Caco-2 (cell line): ENCODE measurements at regions not wholly inside any gene's neighbourhood (a gene's known extent, or its start where the extent isn't known, plus 50 kb on each side); places are given as distances from the start of the nearest gene placed in this dataset.

Source experiments
- BruUV-seq: library from RNA; stranded (reverse); fragments of 400-500 nt; replicated peaks from 2 replicates; lab custom pipeline; 2021; lab: Mats Ljungman, UMichigan
- CTCF ChIA-PET: fragments of 300-600 bp; sonication (Branson Sonifier 250); formaldehyde crosslinking; loops from one replicate; lab custom pipeline; 2022; ENCODE audit warnings: antibody characterized with exemption; lab: Charles Lee
- POLR2A ChIA-PET: fragments of 300-600 bp; sonication (Branson Sonifier 250); formaldehyde crosslinking; loops from one replicate; lab custom pipeline; 2022; ENCODE audit warnings: antibody characterized with exemption; lab: Charles Lee
- DNase-seq, 2 experiments: peaks; one replicate each; pipeline versions ENCODE4 v3.0.0 to v3.0.0-alpha.2; 2020 to 2022
- H3K27me3 ChIP-seq: replicated peaks from 2 replicates; pipeline ENCODE4 v1.6.0; 2011; ENCODE audit warnings: low read length; ENCODE audit not compliant: control insufficient read depth, insufficient read depth
- H3K36me3 ChIP-seq: 2 replicates; pipeline ENCODE4 v1.5.1; 2011; ENCODE audit warnings: low read length; ENCODE audit not compliant: control insufficient read depth, insufficient read depth
- H3K4me1 ChIP-seq: fragments of 250-450 bp; sonication (Bioruptor Pico); 2 replicates; pipeline ENCODE4 v1.5.1; 2020; ENCODE audit warnings: mild to moderate bottlenecking
- H3K4me3 ChIP-seq: 2 replicates; pipeline ENCODE4 v1.5.1; 2011; ENCODE audit warnings: low read depth, mild to moderate bottlenecking, control low read depth, low read length
- H3K9me3 ChIP-seq: fragments of 250-450 bp; sonication (Bioruptor Pico); 2 replicates; pipeline ENCODE4 v1.5.1; 2020; ENCODE audit warnings: mild to moderate bottlenecking, moderate library complexity
- H3K27ac Mint-ChIP-seq: one replicate; pipeline ENCODE4 v1.8.0; 2022; ENCODE audit warnings: mixed read lengths; ENCODE audit not compliant: unreplicated experiment
- H3K27me3 Mint-ChIP-seq: one replicate; pipeline ENCODE4 v1.8.0; 2022; ENCODE audit warnings: mixed read lengths; ENCODE audit not compliant: insufficient read depth, unreplicated experiment
- H3K36me3 Mint-ChIP-seq: one replicate; pipeline ENCODE4 v1.8.0; 2022; ENCODE audit warnings: mild to moderate bottlenecking, mixed read lengths; ENCODE audit not compliant: insufficient read depth, unreplicated experiment
- H3K4me1 Mint-ChIP-seq: one replicate; pipeline ENCODE4 v1.8.0; 2022; ENCODE audit warnings: low read depth, mixed read lengths; ENCODE audit not compliant: unreplicated experiment
- H3K4me3 Mint-ChIP-seq: one replicate; pipeline ENCODE4 v1.8.0; 2022; ENCODE audit warnings: mild to moderate bottlenecking, moderate library complexity, mixed read lengths; ENCODE audit not compliant: unreplicated experiment
- H3K9me3 Mint-ChIP-seq: one replicate; pipeline ENCODE4 v1.8.0; 2022; ENCODE audit warnings: mixed read lengths; ENCODE audit not compliant: unreplicated experiment
- intact Hi-C: fragments of 100-400 bp; cut with micrococcal nuclease; formaldehyde crosslinking; loops from one replicate; pipeline ENCODE4 v1.10.0; 2022; ENCODE audit not compliant: unreplicated experiment
- TF ChIP-seq, protein P1 (sequence below), 2 experiments: fragments of 200-600 bp in 1 of 2; IDR thresholded peaks; 1 replicate in 1 of 2; 2 replicates in 1 of 2; pipeline versions ENCODE4 v1.5.1 to v1.8.0; 2011 to 2022; ENCODE audit warnings: antibody characterized with exemption in 1 of 2, control low read depth in 1 of 2, inconsistent platforms in 1 of 2, low read depth in 1 of 2, low read length in 1 of 2, mild to moderate bottlenecking in 1 of 2, moderate library complexity in 1 of 2; ENCODE audit not compliant: insufficient read depth in 1 of 2, severe bottlenecking in 1 of 2, unreplicated experiment in 1 of 2

DNA sequence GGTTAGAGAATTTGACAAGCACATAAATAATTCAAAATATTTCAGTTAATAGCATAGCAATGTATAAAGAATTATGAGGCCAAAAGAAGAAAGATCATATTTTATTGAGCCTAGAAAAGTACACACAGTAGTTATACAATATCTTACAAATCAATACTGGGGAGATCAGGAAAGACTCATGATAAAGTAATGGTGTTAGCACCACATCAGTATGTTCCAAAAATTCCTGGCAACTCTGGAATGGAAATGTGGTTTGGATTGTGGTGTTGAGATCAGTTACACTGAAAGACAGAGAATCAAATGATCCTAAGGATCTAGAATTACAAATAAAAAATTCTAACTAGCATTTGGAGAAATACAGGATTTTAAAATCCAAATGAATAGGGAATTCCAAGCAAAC is 420.5 kb upstream of the CNTNAP2 start:
- TF ChIP-seq, protein P1, sequence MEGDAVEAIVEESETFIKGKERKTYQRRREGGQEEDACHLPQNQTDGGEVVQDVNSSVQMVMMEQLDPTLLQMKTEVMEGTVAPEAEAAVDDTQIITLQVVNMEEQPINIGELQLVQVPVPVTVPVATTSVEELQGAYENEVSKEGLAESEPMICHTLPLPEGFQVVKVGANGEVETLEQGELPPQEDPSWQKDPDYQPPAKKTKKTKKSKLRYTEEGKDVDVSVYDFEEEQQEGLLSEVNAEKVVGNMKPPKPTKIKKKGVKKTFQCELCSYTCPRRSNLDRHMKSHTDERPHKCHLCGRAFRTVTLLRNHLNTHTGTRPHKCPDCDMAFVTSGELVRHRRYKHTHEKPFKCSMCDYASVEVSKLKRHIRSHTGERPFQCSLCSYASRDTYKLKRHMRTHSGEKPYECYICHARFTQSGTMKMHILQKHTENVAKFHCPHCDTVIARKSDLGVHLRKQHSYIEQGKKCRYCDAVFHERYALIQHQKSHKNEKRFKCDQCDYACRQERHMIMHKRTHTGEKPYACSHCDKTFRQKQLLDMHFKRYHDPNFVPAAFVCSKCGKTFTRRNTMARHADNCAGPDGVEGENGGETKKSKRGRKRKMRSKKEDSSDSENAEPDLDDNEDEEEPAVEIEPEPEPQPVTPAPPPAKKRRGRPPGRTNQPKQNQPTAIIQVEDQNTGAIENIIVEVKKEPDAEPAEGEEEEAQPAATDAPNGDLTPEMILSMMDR (IDR thresholded peaks at IDR 0.05; ENCODE audit: insufficient read depth in 1 of 2, low read depth in 1 of 2, low read length in 1 of 2, severe bottlenecking in 1 of 2, unreplicated experiment in 1 of 2), result no peak
- H3K27me3 ChIP-seq, result no peaks in the 10 kb centered on the region
- intact Hi-C loops, result no loop called here
- BruUV-seq, result no TSS peak
- Mint-ChIP-seq H3K27ac (no peak overlapping the region), H3K4me3 (no peak overlapping the region), H3K36me3 (no peaks in the 10 kb centered on the region), H3K4me1 (peaks cover 9% of the 10 kb centered on the region), H3K9me3 (peaks cover 10% of the 10 kb centered on the region), H3K27me3 (no peaks in the 10 kb centered on the region)
- DNase-seq, result no peak
- H3K4me1 ChIP-seq, result peaks cover 5% of the 10 kb centered on the region; the same call in 1 of the 2 replicates
- no peak overlapping the region for H3K4me3 ChIP-seq
- ChIA-PET POLR2A (no interaction called here), CTCF (no interaction called here)
- H3K36me3 ChIP-seq, result no peaks in the 10 kb centered on the region
- no peaks in the 10 kb centered on the region for H3K9me3 ChIP-seq

DNA sequence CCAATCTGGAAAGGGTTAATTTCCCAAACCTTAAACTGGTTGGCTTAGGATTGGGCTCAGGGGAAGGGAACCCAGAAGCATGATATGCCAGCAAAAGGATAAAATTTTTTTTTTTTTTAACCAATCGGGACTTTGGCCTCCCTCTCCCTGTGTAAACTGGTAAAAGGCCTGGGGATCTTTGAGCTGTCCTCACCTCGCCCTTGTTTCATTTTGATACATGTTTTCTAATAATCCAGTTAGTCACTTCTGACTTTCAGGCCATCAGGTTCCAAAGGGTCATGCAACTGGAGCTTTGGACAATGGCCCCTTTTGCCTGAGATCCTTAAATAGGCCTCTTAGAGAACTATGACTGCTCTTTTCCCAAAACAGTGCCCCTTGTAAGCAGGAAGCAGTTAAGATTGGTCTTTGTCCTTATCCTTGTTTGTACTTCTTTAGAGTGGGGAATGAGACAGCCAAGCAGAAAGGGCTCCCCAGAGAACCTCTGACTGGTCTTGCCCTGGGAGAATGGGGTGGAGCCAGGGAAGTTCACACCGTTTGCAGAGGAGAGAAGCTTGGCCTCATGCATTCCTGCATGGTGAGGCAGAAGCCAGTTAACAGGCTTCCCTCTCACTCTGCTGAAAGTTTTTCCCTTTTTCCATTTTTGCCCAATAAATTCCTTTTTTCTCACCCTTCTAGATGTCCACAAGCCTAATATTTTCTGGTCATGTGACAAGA is 424.2 kb upstream of the CNTNAP2 start:
- intact Hi-C loops, result no loop called here
- no peaks in the 10 kb centered on the region for H3K27me3 Mint-ChIP-seq
- Histone ChIP-seq H3K4me3 (no peak overlapping the region), H3K4me1 (peaks cover 5% of the 10 kb centered on the region; the same call in 1 of the 2 replicates), H3K27me3 (no peaks in the 10 kb centered on the region), H3K36me3 (no peaks in the 10 kb centered on the region), H3K9me3 (no peaks in the 10 kb centered on the region; the same call in 1 of the 2 replicates)
- peaks cover 9% of the 10 kb centered on the region for H3K4me1 Mint-ChIP-seq
- peaks cover 22% of the 10 kb centered on the region for H3K9me3 Mint-ChIP-seq
- DNase-seq, result peak; percentile 46 to 78
- H3K36me3 Mint-ChIP-seq, result no peaks in the 10 kb centered on the region
- TF ChIP-seq, protein P1 (IDR thresholded peaks at IDR 0.05; ENCODE audit: insufficient read depth in 1 of 2, low read depth in 1 of 2, low read length in 1 of 2, severe bottlenecking in 1 of 2, unreplicated experiment in 1 of 2), result no peak
- H3K27ac Mint-ChIP-seq, result peak overlapping the region; percentile 29
- H3K4me3 Mint-ChIP-seq, result no peak overlapping the region
- BruUV-seq, result no TSS peak
- ChIA-PET POLR2A (no interaction called here), CTCF (interaction anchor here (0.6 kb wide), 1 partner anchor 20 kb away, joined by 3 read pairs; no protein-coding TSS in a partner anchor)

DNA sequence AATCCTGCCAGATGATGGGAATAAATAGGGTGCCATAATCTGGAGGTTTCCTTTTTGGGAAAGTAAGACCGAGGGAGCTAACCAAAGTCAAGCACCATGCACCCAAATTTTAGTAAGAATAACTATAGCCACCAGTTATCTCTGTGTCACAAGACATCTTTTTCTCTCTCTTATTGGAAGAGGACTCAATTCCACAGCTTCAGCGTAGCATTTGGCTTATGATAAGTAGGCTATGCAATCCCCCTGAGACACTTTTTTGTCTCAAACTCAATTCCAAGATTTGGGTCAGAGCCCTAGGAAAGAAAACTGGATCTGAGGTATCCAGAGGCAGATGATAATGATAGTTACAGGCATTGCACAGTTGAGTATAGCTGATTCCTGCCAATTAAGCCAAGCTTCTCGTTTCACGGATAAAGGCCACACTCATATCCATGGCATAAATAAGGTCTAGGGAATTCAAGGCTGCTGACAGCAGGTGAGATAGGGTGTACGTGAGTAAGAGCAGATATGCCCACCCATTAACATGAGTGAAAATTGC is 425.2 kb upstream of the CNTNAP2 start:
- no peaks in the 10 kb centered on the region; the same call in 1 of the 2 replicates for H3K9me3 ChIP-seq
- TF ChIP-seq, protein P1 (IDR thresholded peaks at IDR 0.05; ENCODE audit: insufficient read depth in 1 of 2, low read depth in 1 of 2, low read length in 1 of 2, severe bottlenecking in 1 of 2, unreplicated experiment in 1 of 2), result no peak
- Mint-ChIP-seq H3K9me3 (peaks cover 23% of the 10 kb centered on the region), H3K27me3 (no peaks in the 10 kb centered on the region), H3K4me1 (peaks cover 9% of the 10 kb centered on the region), H3K27ac (no peak overlapping the region), H3K36me3 (no peaks in the 10 kb centered on the region), H3K4me3 (no peak overlapping the region)
- no peaks in the 10 kb centered on the region for H3K27me3 ChIP-seq
- no peak for DNase-seq
- H3K4me1 ChIP-seq, result peaks cover 5% of the 10 kb centered on the region; the same call in 1 of the 2 replicates
- ChIA-PET CTCF (no interaction called here), POLR2A (no interaction called here)
- H3K4me3 ChIP-seq, result no peak overlapping the region
- intact Hi-C loops, result no loop called here
- no TSS peak for BruUV-seq
- H3K36me3 ChIP-seq, result no peaks in the 10 kb centered on the region
